SW480 (cell line): ENCODE measurements at regions not wholly inside any gene's neighbourhood (a gene's known extent, or its start where the extent isn't known, plus 50 kb on each side); places are given as distances from the start of the nearest gene placed in this dataset.

ENCODE experiments used
- DNase-seq: peaks from one replicate; pipeline ENCODE4 v3.0.0-alpha.2; 2016; ENCODE audit warnings: low spot score

DNA sequence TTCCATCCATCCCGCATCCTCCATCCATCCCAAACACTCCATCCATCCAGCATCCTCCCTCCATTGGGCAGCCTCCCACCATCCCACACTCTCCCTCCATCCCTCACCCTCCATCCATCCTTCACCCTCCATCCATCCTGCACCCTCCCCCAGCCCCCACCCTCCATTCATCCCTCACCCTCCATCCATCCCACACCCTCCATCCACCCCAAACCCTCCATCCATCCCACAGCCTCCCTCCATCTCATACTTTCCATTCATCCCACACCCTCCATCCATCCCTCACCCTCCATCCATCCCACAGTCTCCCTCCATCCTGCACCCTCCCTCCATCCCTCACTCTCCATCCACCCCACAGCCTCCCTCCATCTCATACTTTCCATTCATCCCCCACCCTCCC, 60.4 kb downstream of the FOXI2 start:
- no peak for DNase-seq

DNA sequence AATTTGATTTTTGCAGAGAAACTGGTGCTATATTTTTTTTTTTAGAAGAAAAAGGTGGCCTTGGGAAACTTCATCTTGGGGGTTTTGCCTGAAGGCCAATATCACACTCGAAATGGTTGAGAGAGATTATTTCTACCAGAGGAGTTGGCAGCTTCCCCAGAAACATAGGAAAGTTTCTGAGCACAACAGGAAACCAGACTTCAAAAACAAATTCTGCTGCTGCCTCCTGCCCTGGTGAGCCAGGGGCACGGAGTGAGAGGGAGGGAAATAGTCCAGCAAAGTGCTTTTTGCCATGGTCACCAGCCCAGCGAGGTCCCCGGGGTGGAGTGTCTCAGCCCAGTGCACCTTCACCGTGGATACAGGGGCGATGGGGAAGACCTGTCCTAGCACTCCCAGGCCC, 61.1 kb downstream of the FOXI2 start:
- no peak for DNase-seq

DNA sequence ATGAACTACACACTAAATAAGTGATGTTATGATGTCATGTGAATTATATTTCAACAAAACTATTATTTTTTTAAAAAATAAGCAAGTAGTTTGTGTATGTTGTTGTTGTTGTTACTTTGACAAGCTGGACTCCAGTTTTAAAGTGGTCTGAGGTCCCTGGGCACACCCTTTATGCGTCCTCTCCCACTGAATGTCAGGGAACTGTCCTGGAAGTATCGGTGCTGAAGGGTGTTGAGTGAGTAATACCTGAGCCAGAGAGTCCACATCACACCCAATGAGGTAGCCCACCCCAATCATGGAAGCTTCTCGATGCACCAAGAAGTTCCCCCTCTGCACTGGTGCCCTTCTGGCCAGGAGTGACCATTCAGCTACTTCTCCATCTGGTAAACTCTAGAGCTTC, 64.3 kb downstream of the FOXI2 start:
- DNase-seq = no peak

DNA sequence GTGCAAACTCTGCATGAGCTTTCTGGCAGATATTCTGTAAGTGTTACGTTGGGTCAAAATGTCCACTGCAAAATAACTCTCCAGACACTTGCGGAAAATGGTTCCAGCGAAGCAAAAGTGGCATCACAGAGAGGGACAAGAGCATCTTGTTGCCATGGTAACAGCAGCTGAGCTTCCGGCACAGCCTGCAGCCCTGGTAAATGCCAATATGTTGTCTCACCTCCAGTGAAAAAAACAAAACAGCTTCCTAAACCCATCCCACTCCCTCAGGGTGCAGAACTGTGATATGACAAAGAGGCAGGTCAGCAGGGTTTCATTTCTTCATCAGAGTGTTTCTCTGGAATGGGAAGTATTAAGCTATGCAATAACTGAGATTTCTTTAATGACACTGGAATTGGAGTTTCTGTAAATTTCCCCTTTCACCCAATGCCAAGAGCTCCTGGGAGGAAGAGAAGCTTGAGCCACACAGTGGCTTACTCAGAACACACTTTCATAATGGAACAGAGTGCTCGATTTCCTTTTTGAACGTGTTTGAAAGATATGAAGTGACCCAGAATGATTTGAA, 65.6 kb downstream of the FOXI2 start:
- DNase-seq = peak; percentile 9

DNA sequence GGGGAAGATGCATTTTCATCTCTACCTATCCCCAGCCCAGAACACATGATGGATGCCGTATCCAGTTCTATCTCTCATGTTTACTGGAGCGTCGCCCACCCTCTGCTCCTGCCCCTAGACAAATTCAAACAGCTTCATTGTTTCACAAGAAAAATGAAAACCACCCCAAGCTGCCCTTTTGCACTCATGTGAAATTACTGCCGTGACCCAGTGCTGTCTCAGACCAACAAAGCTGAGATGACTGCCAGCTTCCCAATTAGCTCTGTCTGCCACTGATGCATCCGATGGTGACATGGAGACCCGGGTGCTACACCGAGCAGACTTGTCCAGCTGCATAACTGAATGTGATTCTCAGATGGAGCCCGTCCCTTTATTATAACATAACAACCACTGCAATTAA, 67.7 kb downstream of the FOXI2 start:
- no peak for DNase-seq

DNA sequence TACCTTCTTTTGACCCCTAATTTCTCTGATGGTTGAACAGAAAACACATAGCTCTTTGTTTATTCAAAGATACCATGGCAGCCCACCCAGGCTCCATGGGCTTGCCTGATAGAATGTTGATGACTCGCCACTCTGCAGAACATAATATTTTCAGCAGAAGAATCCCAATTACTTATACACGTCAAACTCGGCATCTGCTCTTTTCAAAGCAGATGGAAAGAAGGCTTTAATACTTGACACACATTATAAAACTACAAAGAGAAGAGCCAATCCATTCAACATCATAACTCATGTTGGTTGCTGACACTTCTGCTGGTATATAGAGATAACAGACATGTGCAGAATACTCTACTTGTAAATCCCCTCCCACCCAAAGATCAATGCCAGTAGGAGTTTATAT, 69.0 kb downstream of the FOXI2 start:
- no peak for DNase-seq

DNA sequence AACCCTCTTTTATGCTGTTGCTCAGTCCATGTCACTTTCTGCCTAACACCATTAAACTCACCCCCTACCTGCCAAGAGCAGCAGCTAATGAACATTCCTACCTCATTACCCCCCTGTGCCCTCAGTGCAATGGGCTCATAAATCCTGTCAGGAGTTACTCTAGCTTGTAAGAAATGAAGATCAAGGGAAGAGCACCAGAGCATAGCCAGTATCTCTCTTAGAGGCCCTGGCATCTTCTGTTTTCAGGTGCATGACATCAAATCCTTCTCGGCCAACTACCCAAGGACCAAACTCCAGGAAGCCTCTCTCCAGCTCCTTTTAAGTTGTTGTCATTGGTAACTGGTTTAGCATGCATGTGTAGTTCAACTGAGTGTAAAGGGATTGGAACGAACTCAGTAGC, 75.1 kb downstream of the FOXI2 start:
- DNase-seq = no peak

DNA sequence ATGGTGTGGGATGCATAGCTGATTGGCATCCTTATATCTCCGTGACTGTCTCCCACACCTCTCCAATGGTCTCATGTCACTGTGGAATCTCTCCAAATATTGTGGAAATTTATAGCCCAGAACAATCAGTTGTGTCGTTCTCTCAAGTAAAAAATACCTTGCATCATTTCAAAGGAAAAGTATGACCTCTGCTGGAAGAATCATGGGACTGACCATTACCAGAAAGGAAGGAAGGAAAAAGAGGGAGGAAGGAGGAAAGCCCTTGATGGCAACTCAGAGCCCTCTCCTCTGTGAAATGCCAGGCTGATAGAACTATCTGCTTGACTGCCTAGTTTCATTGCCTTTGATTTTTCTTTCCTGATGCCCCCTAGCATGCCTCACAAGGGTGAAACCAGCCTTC, 76.3 kb downstream of the FOXI2 start:
- DNase-seq = peak; percentile 18

DNA sequence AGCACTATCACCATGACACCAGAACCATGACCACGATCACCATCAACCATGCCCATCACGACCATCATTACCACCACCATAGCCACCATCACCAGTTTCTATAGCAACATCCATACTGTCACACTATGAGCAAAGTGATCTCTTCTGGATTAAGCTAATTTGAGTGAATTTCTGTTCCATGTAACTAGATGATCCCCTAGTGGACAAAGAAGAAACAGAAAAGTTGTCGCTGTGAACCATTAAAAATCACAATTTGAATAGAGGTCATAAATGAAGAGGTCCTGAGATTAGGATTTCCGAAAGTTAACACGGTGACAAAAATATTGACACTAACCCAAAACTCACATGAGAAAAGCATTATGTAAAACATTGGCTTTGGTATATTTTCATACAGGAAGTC, 77.6 kb downstream of the CLRN3 start:
- no peak for DNase-seq

DNA sequence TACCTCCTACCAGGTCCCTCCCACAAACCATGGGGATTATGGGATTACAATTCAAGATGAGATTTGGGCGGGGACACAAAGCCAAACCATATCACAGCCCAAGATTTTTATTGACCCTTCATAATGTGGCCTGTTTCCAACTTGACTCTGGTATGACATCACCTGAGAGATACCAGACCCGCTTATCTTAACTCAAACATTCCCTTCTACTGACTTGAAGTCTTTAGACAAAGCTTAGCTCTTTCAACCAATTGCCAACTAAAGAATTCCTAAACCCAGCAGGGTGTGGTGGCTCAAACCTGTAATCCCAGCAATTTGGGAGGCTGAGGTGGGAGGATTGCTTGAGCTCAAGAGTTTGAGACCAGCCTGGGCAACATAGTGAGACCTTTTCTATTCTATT, 67.9 kb downstream of the CLRN3 start:
- DNase-seq = no peak

DNA sequence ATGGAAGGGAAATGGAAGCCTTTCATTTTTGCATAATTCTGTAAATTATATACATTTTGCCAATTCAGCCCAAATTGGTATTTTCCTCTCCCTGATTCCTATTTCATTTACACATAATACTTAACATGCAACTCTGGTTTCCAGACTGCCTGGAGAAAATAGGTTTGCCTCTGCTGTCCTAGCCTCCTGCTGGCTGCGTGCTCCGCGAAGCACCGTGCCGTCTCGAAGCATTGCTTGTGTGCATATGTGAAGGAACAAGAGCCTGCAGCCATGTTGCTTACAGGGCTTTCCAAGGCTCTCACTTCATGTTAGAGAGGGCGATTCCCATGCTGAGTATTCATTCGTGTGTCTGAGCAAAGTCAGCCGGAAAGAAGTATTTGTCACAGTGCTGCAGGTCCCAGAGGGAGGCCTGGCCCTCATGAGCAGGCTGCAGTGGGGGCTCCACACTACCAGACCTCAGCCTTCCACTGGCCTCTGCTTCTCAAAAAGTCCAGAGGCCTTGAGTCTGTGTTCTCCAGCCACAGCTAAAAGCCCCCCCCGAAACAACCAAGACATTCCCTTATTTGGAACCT, 66.5 kb downstream of the CLRN3 start:
- DNase-seq = no peak

DNA sequence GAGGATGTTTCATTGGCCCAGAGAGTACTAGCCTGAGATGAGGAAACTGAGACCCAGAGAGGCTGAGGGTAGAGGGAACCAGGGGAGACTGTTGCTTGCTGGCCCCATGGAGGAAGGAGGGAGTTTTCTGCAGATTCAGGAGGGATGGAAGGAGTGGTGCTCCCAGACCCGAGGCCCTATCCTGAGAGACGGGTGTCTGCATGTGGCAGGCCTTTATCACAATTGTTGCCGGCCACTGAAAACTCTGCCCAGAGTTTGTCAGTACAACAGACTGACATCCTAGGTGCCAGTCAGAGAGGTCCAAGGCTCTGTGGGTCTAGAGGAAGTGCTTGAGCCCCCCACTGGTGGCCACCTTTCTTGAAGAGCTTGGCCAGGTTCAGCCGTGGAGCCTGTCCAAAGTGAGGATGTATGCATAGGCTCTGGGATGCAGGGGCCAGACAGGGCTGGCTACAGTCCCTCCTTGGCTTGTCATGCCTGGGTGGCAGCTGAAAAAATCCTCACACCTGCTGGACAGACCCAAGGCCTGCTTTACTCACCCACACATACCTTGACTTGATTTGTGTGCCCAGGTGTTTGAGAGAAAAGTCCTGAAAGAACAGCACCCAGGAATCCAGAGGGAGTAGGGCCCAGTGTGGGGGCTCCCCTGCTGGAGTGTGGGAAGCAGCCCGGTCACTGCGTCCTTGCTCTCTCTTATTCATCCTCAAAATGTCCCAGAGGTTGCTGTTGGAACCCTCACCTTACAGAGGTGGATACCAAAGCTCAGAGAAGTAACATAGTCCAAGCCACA, 65.2 kb downstream of the CLRN3 start:
- no peak for DNase-seq
